A549 (cell line): ENCODE measurements at regions not wholly inside any gene's neighbourhood (a gene's known extent, or its start where the extent isn't known, plus 50 kb on each side); places are given as distances from the start of the nearest gene placed in this dataset.

ENCODE experiments used
- ATAC-seq, 2 experiments: fragments of 200-7000 bp in 1 of 2; fragments of >200 bp in 1 of 2; cut with Nextera tagmentation in 1 of 2; cut with Tn5 transposase in 1 of 2; 3 replicates each; pipeline versions ENCODE4 v1.8.0 to v1.9.1; 2018 to 2020; ENCODE audit warnings: mild to moderate bottlenecking in 1 of 2, moderate library complexity in 1 of 2
- CTCF ChIA-PET: fragments of 300-600 bp; sonication (Branson Sonifier 250); formaldehyde crosslinking; extraction: SDS; loops from one replicate; lab custom pipeline; 2021; ENCODE audit warnings: antibody characterized with exemption, inconsistent platforms; lab: Yijun Ruan, JAX
- POLR2A ChIA-PET: fragments of 350-600 bp; formaldehyde crosslinking; extraction: SDS; loops from one replicate; lab custom pipeline; 2021; ENCODE audit warnings: antibody characterized with exemption, inconsistent platforms; lab: Yijun Ruan, JAX
- DNase-seq, 2 experiments: peaks; one replicate each; pipeline versions ENCODE4 v3.0.0 to v3.0.0-alpha.2; 2011 to 2016; ENCODE audit warnings: low read depth in 1 of 2, low spot score in 1 of 2
- FAIRE-seq: peaks from 2 replicates; lab custom pipeline; 2011; peaks lifted over from hg19 to GRCh38; lab: Jason Lieb, UNC
- H3K27ac ChIP-seq, 2 experiments: fragments of >200 bp; sonication (Bioruptor Twin); formaldehyde crosslinking; 3 replicates each; pipeline ENCODE4 v1.5.1; 2016 to 2017
- H3K4me1 ChIP-seq: fragments of >200 bp; sonication (Bioruptor Twin); formaldehyde crosslinking; 3 replicates; pipeline ENCODE4 v1.6.1; 2016
- H3K4me2 ChIP-seq: fragments of >200 bp; sonication (Bioruptor Twin); formaldehyde crosslinking; 3 replicates; pipeline ENCODE4 v1.6.1; 2016
- H3K4me3 ChIP-seq: fragments of >200 bp; sonication (Bioruptor Twin); formaldehyde crosslinking; 3 replicates; pipeline ENCODE4 v1.5.1; 2016
- H3K9me3 ChIP-seq: fragments of >200 bp; sonication (Bioruptor Twin); formaldehyde crosslinking; 3 replicates; pipeline ENCODE4 v1.6.1; 2016
- CEBPB ChIP-seq, 2 experiments: fragments of >200 bp in 1 of 2; sonication (Bioruptor Twin) in 1 of 2; formaldehyde crosslinking in 1 of 2; IDR thresholded peaks; 2 replicates each; pipeline ENCODE4 v1.6.1; 2012 to 2016
- EHF ChIP-seq: fragments of 250-450 bp; sonication (Bioruptor Pico); IDR thresholded peaks from 2 replicates; pipeline ENCODE4 v1.5.0; 2020; ENCODE audit warnings: mild to moderate bottlenecking
- ESRRA ChIP-seq: fragments of 150-350 bp; IDR thresholded peaks from 2 replicates; pipeline ENCODE4 v1.6.1; 2014; ENCODE audit warnings: mild to moderate bottlenecking, low read length, borderline replicate concordance
- FOSL2 ChIP-seq, 2 experiments: fragments of 450-650 bp in 1 of 2; fragments of >200 bp in 1 of 2; sonication (Bioruptor Twin) in 1 of 2; formaldehyde crosslinking; IDR thresholded peaks; 2 replicates each; pipeline versions ENCODE4 v1.5.0 to v1.6.1; 2016 to 2020; ENCODE audit warnings: mild to moderate bottlenecking in 1 of 2, moderate library complexity in 1 of 2
- HDAC2 ChIP-seq: fragments of 200-600 bp; sonication (generic); IDR thresholded peaks from 2 replicates; pipeline ENCODE4 v1.6.1; 2016
- HOXB13 ChIP-seq: fragments of 250-450 bp; sonication (Bioruptor Pico); IDR thresholded peaks from 2 replicates; pipeline ENCODE4 v1.5.0; 2020; ENCODE audit warnings: low read depth, mild to moderate bottlenecking, moderate library complexity
- HOXB5 ChIP-seq: fragments of 250-450 bp; sonication (Bioruptor Pico); IDR thresholded peaks from 2 replicates; pipeline ENCODE4 v1.5.0; 2020; ENCODE audit warnings: mild to moderate bottlenecking, moderate library complexity
- JUNB ChIP-seq: fragments of >200 bp; sonication (Bioruptor Twin); formaldehyde crosslinking; IDR thresholded peaks from 2 replicates; pipeline ENCODE4 v1.6.1; 2016
- KDM5A ChIP-seq: fragments of 200-600 bp; sonication (generic); IDR thresholded peaks from 2 replicates; pipeline ENCODE4 v1.6.1; 2016; ENCODE audit warnings: antibody characterized with exemption, mild to moderate bottlenecking
- MAFK ChIP-seq: fragments of 450-650 bp; IDR thresholded peaks from 2 replicates; pipeline ENCODE4 v1.6.1; 2014; ENCODE audit not compliant: partially characterized antibody
- MAZ ChIP-seq: fragments of 150-350 bp; IDR thresholded peaks from 2 replicates; pipeline ENCODE4 v1.6.1; 2014; ENCODE audit warnings: antibody characterized with exemption, low read depth, low read length, borderline replicate concordance
- NPAS2 ChIP-seq: fragments of 250-450 bp; sonication (Bioruptor Pico); IDR thresholded peaks from 2 replicates; pipeline ENCODE4 v1.8.0; 2022; ENCODE audit warnings: mild to moderate bottlenecking, moderate library complexity, borderline replicate concordance
- PHF8 ChIP-seq: fragments of 200-600 bp; sonication (generic); IDR thresholded peaks from 2 replicates; pipeline ENCODE4 v1.6.1; 2016; ENCODE audit warnings: low read depth, mild to moderate bottlenecking, antibody characterized with exemption, moderate library complexity, borderline replicate concordance
- POLR2A ChIP-seq: IDR thresholded peaks from 2 replicates; pipeline ENCODE4 v1.6.1; 2012; ENCODE audit warnings: mild to moderate bottlenecking, low read length
- POLR2AphosphoS2 ChIP-seq: conservative IDR thresholded peaks from 2 replicates; pipeline ENCODE4 v1.6.1; 2012; ENCODE audit warnings: low read length, improper control_type of control experiment, inconsistent platforms
- RARB ChIP-seq: fragments of 250-450 bp; sonication (Bioruptor Pico); IDR thresholded peaks from 2 replicates; pipeline ENCODE4 v1.8.0; 2021; ENCODE audit warnings: mild to moderate bottlenecking, moderate library complexity
- RCOR1 ChIP-seq: fragments of 150-350 bp; IDR thresholded peaks from 2 replicates; pipeline ENCODE4 v1.6.1; 2014; ENCODE audit warnings: antibody characterized with exemption, low read length, low read depth
- RFX5 ChIP-seq: fragments of 450-650 bp; IDR thresholded peaks from 2 replicates; pipeline ENCODE4 v1.7.1; 2014; ENCODE audit warnings: antibody characterized with exemption, mild to moderate bottlenecking, moderate library complexity
- RNF2 ChIP-seq: fragments of 200-600 bp; sonication (generic); IDR thresholded peaks from 2 replicates; pipeline ENCODE4 v1.6.1; 2016; ENCODE audit warnings: low read depth, mild to moderate bottlenecking, antibody characterized with exemption, moderate library complexity, borderline replicate concordance
- SREBF2 ChIP-seq: fragments of 450-650 bp; IDR thresholded peaks from 2 replicates; pipeline ENCODE4 v1.6.1; 2014; ENCODE audit warnings: mild to moderate bottlenecking, moderate library complexity
- TFCP2L1 ChIP-seq: fragments of 250-450 bp; sonication (Bioruptor Pico); IDR thresholded peaks from 2 replicates; pipeline ENCODE4 v1.5.0; 2021; ENCODE audit warnings: mild to moderate bottlenecking
- ZSCAN20 ChIP-seq: fragments of 250-450 bp; sonication (Bioruptor Pico); IDR thresholded peaks from 2 replicates; pipeline ENCODE4 v1.8.0; 2022; ENCODE audit warnings: mild to moderate bottlenecking, moderate library complexity
- WGBS: methylation state at CpG from one replicate; pipeline ENCODE4 v1.1.6; 2017; ENCODE audit errors: missing lambda C conversion rate; 5-methylcytosine and 5-hydroxymethylcytosine counted together
- TF ChIP-seq, protein P1 (sequence below): fragments of 150-350 bp; IDR thresholded peaks from 2 replicates; pipeline ENCODE4 v1.6.1; 2014; ENCODE audit warnings: low read depth, mild to moderate bottlenecking, low read length
- TF ChIP-seq, protein P2 (sequence below): IDR thresholded peaks from 2 replicates; pipeline ENCODE4 v1.6.1; 2012
- TF ChIP-seq, protein P3 (sequence below): fragments of 450-650 bp; IDR thresholded peaks from 2 replicates; pipeline ENCODE4 v1.6.1; 2014; ENCODE audit warnings: antibody characterized with exemption
- TF ChIP-seq, protein P4 (sequence below): fragments of 250-450 bp; sonication (Bioruptor Pico); IDR thresholded peaks from 2 replicates; pipeline ENCODE4 v1.5.0; 2020; ENCODE audit warnings: low read depth, mild to moderate bottlenecking, moderate library complexity

DNA sequence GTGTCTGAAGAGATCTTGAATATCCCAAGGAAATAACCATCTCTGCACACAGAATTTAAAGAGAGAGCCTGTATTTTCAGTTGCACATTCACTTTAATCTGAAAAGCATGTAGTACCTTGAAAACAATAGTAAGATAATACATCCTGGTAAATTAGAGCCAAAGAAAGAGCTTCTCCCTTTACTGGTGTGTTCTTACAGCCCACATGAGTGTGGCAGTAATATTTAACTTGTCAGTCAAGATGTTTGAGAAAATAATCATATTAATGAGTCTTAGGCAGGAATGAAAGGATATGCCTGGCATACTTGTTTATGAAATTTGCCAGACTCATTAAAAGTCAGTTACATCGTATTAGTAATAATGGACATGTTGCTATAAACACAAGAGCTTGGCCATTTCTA, 908.4 kb upstream of the ADGRL4 start:
- CTCF ChIA-PET: no interaction called here
- POLR2A ChIA-PET: no interaction called here
- ATAC-seq (no peak), FAIRE-seq (no peak), DNase-seq (no peak)
- TF ChIP-seq SREBF2 (no peak), HOXB13 (CRISPR knock-in tag) (no peak), ESRRA (no peak), POLR2AphosphoS2 (no peak)
- TF ChIP-seq, protein P1, sequence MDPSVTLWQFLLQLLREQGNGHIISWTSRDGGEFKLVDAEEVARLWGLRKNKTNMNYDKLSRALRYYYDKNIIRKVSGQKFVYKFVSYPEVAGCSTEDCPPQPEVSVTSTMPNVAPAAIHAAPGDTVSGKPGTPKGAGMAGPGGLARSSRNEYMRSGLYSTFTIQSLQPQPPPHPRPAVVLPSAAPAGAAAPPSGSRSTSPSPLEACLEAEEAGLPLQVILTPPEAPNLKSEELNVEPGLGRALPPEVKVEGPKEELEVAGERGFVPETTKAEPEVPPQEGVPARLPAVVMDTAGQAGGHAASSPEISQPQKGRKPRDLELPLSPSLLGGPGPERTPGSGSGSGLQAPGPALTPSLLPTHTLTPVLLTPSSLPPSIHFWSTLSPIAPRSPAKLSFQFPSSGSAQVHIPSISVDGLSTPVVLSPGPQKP: no peak
- TF ChIP-seq, protein P2, sequence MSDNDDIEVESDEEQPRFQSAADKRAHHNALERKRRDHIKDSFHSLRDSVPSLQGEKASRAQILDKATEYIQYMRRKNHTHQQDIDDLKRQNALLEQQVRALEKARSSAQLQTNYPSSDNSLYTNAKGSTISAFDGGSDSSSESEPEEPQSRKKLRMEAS: no peak
- Histone ChIP-seq H3K27ac (no peak overlapping the region), H3K4me2 (no peak overlapping the region), H3K4me3 (no peak overlapping the region), H3K4me1 (no peaks in the 10 kb centered on the region), H3K9me3 (no peaks in the 10 kb centered on the region)
- WGBS: 10% methylated on average over 1 of the region's 1 CpG

DNA sequence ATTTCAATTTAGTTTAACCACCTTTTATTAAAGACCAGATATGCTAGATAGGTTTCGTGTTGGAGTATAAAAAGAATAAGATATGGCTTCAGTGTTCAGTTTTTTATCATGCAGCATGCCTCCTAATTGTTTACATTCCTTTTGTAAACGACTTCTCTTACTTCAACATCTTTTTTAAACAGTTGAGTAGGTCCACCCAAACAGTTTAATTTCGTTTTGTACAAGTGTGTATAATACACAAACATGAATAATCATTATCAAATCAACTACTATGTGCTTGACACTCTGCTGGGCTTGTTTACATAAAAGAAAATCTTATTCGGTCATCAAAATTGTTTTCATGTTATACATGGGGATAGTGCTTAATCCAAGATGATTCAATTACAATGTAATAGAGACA, 906.3 kb upstream of the ADGRL4 start:
- 5% methylated on average over 4 of the region's 4 CpGs for WGBS
- H3K4me3 ChIP-seq: no peak overlapping the region
- H3K4me2 ChIP-seq: no peak overlapping the region
- TF ChIP-seq SREBF2 (no peak), HDAC2 (no peak)
- TF ChIP-seq, protein P3, sequence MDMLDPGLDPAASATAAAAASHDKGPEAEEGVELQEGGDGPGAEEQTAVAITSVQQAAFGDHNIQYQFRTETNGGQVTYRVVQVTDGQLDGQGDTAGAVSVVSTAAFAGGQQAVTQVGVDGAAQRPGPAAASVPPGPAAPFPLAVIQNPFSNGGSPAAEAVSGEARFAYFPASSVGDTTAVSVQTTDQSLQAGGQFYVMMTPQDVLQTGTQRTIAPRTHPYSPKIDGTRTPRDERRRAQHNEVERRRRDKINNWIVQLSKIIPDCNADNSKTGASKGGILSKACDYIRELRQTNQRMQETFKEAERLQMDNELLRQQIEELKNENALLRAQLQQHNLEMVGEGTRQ: no peak
- ATAC-seq: no peak
- FAIRE-seq: no peak
- CTCF ChIA-PET: no interaction called here
- no peak for DNase-seq
- POLR2A ChIA-PET: no interaction called here
- no peaks in the 10 kb centered on the region for H3K4me1 ChIP-seq
- no peaks in the 10 kb centered on the region for H3K9me3 ChIP-seq
- no peak overlapping the region for H3K27ac ChIP-seq

DNA sequence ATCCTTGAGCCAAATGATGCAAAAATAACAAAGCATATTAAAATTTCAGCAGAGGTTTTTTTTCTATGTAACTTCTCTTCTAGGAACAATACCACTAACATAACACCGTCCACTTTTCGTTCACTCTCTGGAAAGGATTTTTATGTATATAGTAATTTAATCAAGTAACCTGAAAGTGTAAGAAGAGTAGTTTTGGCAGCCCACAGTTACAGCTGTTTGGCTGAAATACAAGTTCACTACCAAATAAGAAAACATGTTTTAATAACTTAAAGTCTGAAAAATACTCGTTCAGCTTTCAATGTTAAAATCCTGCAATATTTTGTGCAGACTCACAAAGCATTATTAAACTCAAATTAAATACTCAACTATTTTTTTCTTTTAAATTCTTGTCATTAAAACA, 896.8 kb upstream of the ADGRL4 start:
- no peak for FAIRE-seq
- Histone ChIP-seq H3K27ac (no peak overlapping the region), H3K4me1 (no peaks in the 10 kb centered on the region), H3K4me2 (no peak overlapping the region), H3K9me3 (no peaks in the 10 kb centered on the region), H3K4me3 (no peak overlapping the region)
- POLR2A ChIA-PET: no interaction called here
- WGBS: 6% methylated on average over 3 of the region's 3 CpGs
- no peak for TF ChIP-seq RFX5
- no peak for TF ChIP-seq KDM5A
- TF ChIP-seq POLR2A: no peak
- no peak for TF ChIP-seq JUNB
- TF ChIP-seq CEBPB (IDR thresholded peaks at IDR 0.05): no peak
- TF ChIP-seq FOSL2 (IDR thresholded peaks at IDR 0.05): no peak
- no peak for TF ChIP-seq FOSL2 (CRISPR knock-in tag; IDR thresholded peaks at IDR 0.05)
- TF ChIP-seq MAZ: no peak
- TF ChIP-seq RARB (CRISPR knock-in tag): no peak
- no peak for TF ChIP-seq EHF (CRISPR knock-in tag)
- CTCF ChIA-PET: no interaction called here
- no peak for ATAC-seq
- no peak for DNase-seq

DNA sequence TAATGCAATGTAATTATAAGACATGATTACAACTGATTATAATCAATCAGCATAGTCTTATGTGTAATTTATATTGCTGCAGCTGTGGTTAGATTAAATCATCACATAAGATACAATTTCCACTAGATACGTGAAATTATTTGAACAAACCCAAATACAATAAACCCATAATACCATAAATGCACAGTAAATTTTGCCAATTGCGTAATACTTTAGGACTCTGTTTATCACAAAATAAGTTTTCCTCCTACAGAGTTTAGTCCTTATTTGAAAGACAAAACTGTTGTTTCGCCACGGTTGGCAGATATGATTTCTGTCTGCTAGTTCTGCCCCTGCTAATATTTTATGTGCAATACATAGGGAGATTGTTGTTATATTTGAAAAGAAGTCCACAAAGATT, 895.9 kb upstream of the ADGRL4 start:
- Histone ChIP-seq H3K9me3 (no peaks in the 10 kb centered on the region), H3K27ac (no peak overlapping the region), H3K4me3 (no peak overlapping the region), H3K4me2 (no peak overlapping the region), H3K4me1 (no peaks in the 10 kb centered on the region)
- ATAC-seq (no peak), DNase-seq (no peak), FAIRE-seq (no peak)
- 41% methylated on average over 4 of the region's 4 CpGs for WGBS
- CTCF ChIA-PET: no interaction called here
- POLR2A ChIA-PET: no interaction called here
- TF ChIP-seq HOXB13 (CRISPR knock-in tag) (no peak), KDM5A (no peak), HOXB5 (CRISPR knock-in tag) (no peak), ZSCAN20 (CRISPR knock-in tag) (no peak), RCOR1 (no peak), MAFK (no peak), JUNB (no peak), FOSL2 (IDR thresholded peaks at IDR 0.05) (no peak), FOSL2 (CRISPR knock-in tag; IDR thresholded peaks at IDR 0.05) (no peak), SREBF2 (no peak), PHF8 (no peak), RNF2 (no peak), TFCP2L1 (CRISPR knock-in tag) (no peak), EHF (CRISPR knock-in tag) (no peak), NPAS2 (CRISPR knock-in tag) (no peak)
- TF ChIP-seq, protein P1: no peak
- TF ChIP-seq, protein P4, sequence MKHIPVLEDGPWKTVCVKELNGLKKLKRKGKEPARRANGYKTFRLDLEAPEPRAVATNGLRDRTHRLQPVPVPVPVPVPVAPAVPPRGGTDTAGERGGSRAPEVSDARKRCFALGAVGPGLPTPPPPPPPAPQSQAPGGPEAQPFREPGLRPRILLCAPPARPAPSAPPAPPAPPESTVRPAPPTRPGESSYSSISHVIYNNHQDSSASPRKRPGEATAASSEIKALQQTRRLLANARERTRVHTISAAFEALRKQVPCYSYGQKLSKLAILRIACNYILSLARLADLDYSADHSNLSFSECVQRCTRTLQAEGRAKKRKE (CRISPR knock-in tag): no peak
